Naive thymus-derived CD4-positive, alpha-beta T cell (primary cell): ENCODE measurements at regions not wholly inside any gene's neighbourhood (a gene's known extent, or its start where the extent isn't known, plus 50 kb on each side); places are given as distances from the start of the nearest gene placed in this dataset.

ENCODE experiments used
- ATAC-seq: fragments of 150-1000 bp; cut with Tn5 transposase; 2 replicates; pipeline ENCODE4 v1.10.0; 2021; ENCODE audit warnings: mild to moderate bottlenecking, moderate library complexity
- CTCF ChIA-PET: fragments of 350-600 bp; sonication (Branson Sonifier 250); formaldehyde crosslinking; loops from one replicate; lab custom pipeline; 2021; ENCODE audit warnings: antibody characterized with exemption; lab: Charles Lee
- POLR2A ChIA-PET: fragments of 350-600 bp; sonication (Branson Sonifier 250); formaldehyde crosslinking; loops from one replicate; lab custom pipeline; 2021; ENCODE audit warnings: antibody characterized with exemption, inconsistent platforms; lab: Charles Lee
- DNase-seq, 9 donors: peaks; one replicate each; pipeline versions ENCODE4 v3.0.0 to v3.0.0-alpha.2; 2020 to 2022; ENCODE audit warnings: mixed read lengths in 1 of 9
- H3K27ac ChIP-seq: one replicate; pipeline ENCODE4 v1.7.0; 2013; ENCODE audit warnings: mild to moderate bottlenecking, low read depth, low read length, moderate library complexity
- H3K27me3 ChIP-seq, 2 donors: one replicate each; pipeline ENCODE4 v1.7.0; 2013; ENCODE audit warnings: low read length in 2 of 2, mild to moderate bottlenecking in 2 of 2, moderate library complexity in 2 of 2; ENCODE audit not compliant: control insufficient read depth in 2 of 2, insufficient read depth in 2 of 2
- H3K36me3 ChIP-seq, 3 experiments: 1 replicate in 2 of 3; 2 replicates in 1 of 3; pipeline ENCODE4 v1.7.0; 2013; ENCODE audit warnings: low read length in 3 of 3, mild to moderate bottlenecking in 3 of 3, moderate library complexity in 1 of 3; ENCODE audit not compliant: insufficient read depth in 3 of 3, control insufficient read depth in 2 of 3
- H3K4me1 ChIP-seq, 2 donors: one replicate each; pipeline ENCODE4 v1.7.0; 2013; ENCODE audit warnings: low read length in 2 of 2, mild to moderate bottlenecking in 2 of 2, moderate library complexity in 1 of 2; ENCODE audit not compliant: control insufficient read depth in 2 of 2, insufficient read depth in 2 of 2
- H3K4me3 ChIP-seq: 2 replicates; pipeline ENCODE4 v1.7.0; 2013; ENCODE audit warnings: mild to moderate bottlenecking, low read length
- H3K9me3 ChIP-seq, 3 experiments: 1 replicate in 2 of 3; 2 replicates in 1 of 3; pipeline ENCODE4 v1.7.0; 2013; ENCODE audit warnings: low read length in 3 of 3; ENCODE audit not compliant: control insufficient read depth in 2 of 3
- H3K27ac Mint-ChIP-seq, 9 donors: one replicate each; pipeline ENCODE4 v1.8.0; 2020 to 2022; ENCODE audit warnings: mixed read lengths in 9 of 9, mild to moderate bottlenecking in 8 of 9, moderate library complexity in 5 of 9, inconsistent platforms in 2 of 9
- H3K27me3 Mint-ChIP-seq, 5 donors: one replicate each; pipeline ENCODE4 v1.8.0; 2021 to 2022; ENCODE audit warnings: mixed read lengths in 5 of 5, mild to moderate bottlenecking in 1 of 5
- H3K36me3 Mint-ChIP-seq, 5 donors: one replicate each; pipeline ENCODE4 v1.8.0; 2020 to 2022; ENCODE audit warnings: mixed read lengths in 5 of 5, mild to moderate bottlenecking in 3 of 5, inconsistent platforms in 1 of 5
- H3K4me1 Mint-ChIP-seq, 7 donors: one replicate each; pipeline ENCODE4 v1.8.0; 2020 to 2022; ENCODE audit warnings: mixed read lengths in 7 of 7, mild to moderate bottlenecking in 3 of 7, inconsistent platforms in 1 of 7
- H3K4me3 Mint-ChIP-seq, 10 donors: one replicate each; pipeline ENCODE4 v1.8.0; 2020 to 2022; ENCODE audit warnings: mild to moderate bottlenecking in 10 of 10, mixed read lengths in 10 of 10, moderate library complexity in 6 of 10, inconsistent platforms in 2 of 10
- H3K9me3 Mint-ChIP-seq, 11 donors: one replicate each; pipeline ENCODE4 v1.8.0; 2020 to 2022; ENCODE audit warnings: mixed read lengths in 11 of 11, mild to moderate bottlenecking in 4 of 11, inconsistent platforms in 1 of 11, moderate library complexity in 1 of 11
- intact Hi-C, 2 donors: fragments of 100-400 bp; cut with micrococcal nuclease; formaldehyde crosslinking; loops; one replicate each; pipeline ENCODE4 v1.15.1; 2023

GRCh38 chr6:43983191-43983590 lies 144.1 kb downstream of the MRPL14 start:
- Histone ChIP-seq H3K36me3 (no peaks in the 10 kb centered on the region), H3K4me1 (no peaks in the 10 kb centered on the region), H3K27me3 (no peaks in the 10 kb centered on the region), H3K9me3 (no peaks in the 10 kb centered on the region), H3K27ac (no peak overlapping the region), H3K4me3 (no peak overlapping the region)
- Mint-ChIP-seq H3K27ac (no peak overlapping the region), H3K36me3 (no peaks in the 10 kb centered on the region), H3K27me3 (peaks cover 0 to 18% (median 11%) of the 10 kb centered on the region in 5 donors), H3K4me1 (peaks cover 0 to 2% (median 0%) of the 10 kb centered on the region in 7 donors), H3K4me3 (no peak overlapping the region), H3K9me3 (no peaks in the 10 kb centered on the region)
- ATAC-seq (no peak), DNase-seq (no peak)
- ChIA-PET CTCF (no interaction called here), POLR2A (no interaction called here)
- intact Hi-C loops, result no loop called here

- ATAC-seq (no peak), DNase-seq (no peak)
- Histone ChIP-seq H3K9me3 (no peaks in the 10 kb centered on the region), H3K27me3 (no peaks in the 10 kb centered on the region), H3K27ac (no peak overlapping the region), H3K36me3 (no peaks in the 10 kb centered on the region), H3K4me3 (no peak overlapping the region), H3K4me1 (no peaks in the 10 kb centered on the region)
- Mint-ChIP-seq H3K9me3 (no peaks in the 10 kb centered on the region), H3K4me3 (no peak overlapping the region), H3K36me3 (no peaks in the 10 kb centered on the region), H3K4me1 (peaks cover 0 to 2% (median 0%) of the 10 kb centered on the region in 7 donors), H3K27ac (no peak overlapping the region), H3K27me3 (peaks cover 5 to 24% (median 14%) of the 10 kb centered on the region in 5 donors)
- intact Hi-C loops, result no loop called here
- POLR2A ChIA-PET, result no interaction called here
- CTCF ChIA-PET, result no interaction called here
These were observed 145.1 kb downstream of the MRPL14 start for GRCh38 chr6:43982084-43982625.

GRCh38 chr6:43981363-43981990 lies 145.8 kb downstream of the MRPL14 start:
- no peaks in the 10 kb centered on the region for H3K36me3 Mint-ChIP-seq
- POLR2A ChIA-PET, result no interaction called here

GRCh38 chr6:43980004-43980795 lies 147.1 kb downstream of the MRPL14 start:
- Histone ChIP-seq H3K27ac (no peak overlapping the region), H3K27me3 (no peaks in the 10 kb centered on the region), H3K9me3 (no peaks in the 10 kb centered on the region), H3K4me3 (no peak overlapping the region), H3K36me3 (no peaks in the 10 kb centered on the region), H3K4me1 (no peaks in the 10 kb centered on the region)
- H3K27me3 Mint-ChIP-seq, result peaks cover 5 to 33% (median 21%) of the 10 kb centered on the region in 5 donors
- ChIA-PET CTCF (interaction anchor here (0.6 kb wide), 1 partner anchor 77 kb away, joined by 3 read pairs; no protein-coding TSS in a partner anchor), POLR2A (no interaction called here)
- peaks cover 0 to 3% (median 0%) of the 10 kb centered on the region in 11 donors for H3K9me3 Mint-ChIP-seq
- ATAC-seq (no peak), DNase-seq (peak in 1 of 9 donors; percentile 6)
- H3K27ac Mint-ChIP-seq, result no peak overlapping the region
- H3K4me1 Mint-ChIP-seq, result peaks cover 0 to 2% (median 0%) of the 10 kb centered on the region in 7 donors
- H3K4me3 Mint-ChIP-seq, result no peak overlapping the region
- no peaks in the 10 kb centered on the region for H3K36me3 Mint-ChIP-seq
- intact Hi-C loops, result no loop called here

More at GRCh38 chr6:43981363-43981990, 145.8 kb downstream of the MRPL14 start:
- intact Hi-C loops, result no loop called here
- no peak overlapping the region for H3K4me3 ChIP-seq
- peaks cover 0 to 2% (median 0%) of the 10 kb centered on the region in 7 donors for H3K4me1 Mint-ChIP-seq
- no peak overlapping the region for H3K27ac ChIP-seq
- no peaks in the 10 kb centered on the region for H3K4me1 ChIP-seq
- H3K27me3 ChIP-seq, result no peaks in the 10 kb centered on the region
- DNase-seq (no peak), ATAC-seq (no peak)
- no peak overlapping the region for H3K4me3 Mint-ChIP-seq
- no peaks in the 10 kb centered on the region for H3K36me3 ChIP-seq
- H3K27ac Mint-ChIP-seq, result no peak overlapping the region
- CTCF ChIA-PET, result no interaction called here
- H3K27me3 Mint-ChIP-seq, result peaks cover 5 to 24% (median 19%) of the 10 kb centered on the region in 5 donors
- H3K9me3 ChIP-seq, result no peaks in the 10 kb centered on the region
- H3K9me3 Mint-ChIP-seq, result peaks cover 0 to 2% (median 0%) of the 10 kb centered on the region in 11 donors

GRCh38 chr6:43979525-43979924 lies 147.7 kb downstream of the MRPL14 start:
- ATAC-seq, result no peak
- Mint-ChIP-seq H3K36me3 (no peaks in the 10 kb centered on the region), H3K4me1 (peaks cover 0 to 2% (median 0%) of the 10 kb centered on the region in 7 donors), H3K27me3 (peaks cover 5 to 39% (median 21%) of the 10 kb centered on the region in 5 donors), H3K4me3 (no peak overlapping the region), H3K9me3 (peaks cover 0 to 3% (median 0%) of the 10 kb centered on the region in 11 donors), H3K27ac (no peak overlapping the region)
- intact Hi-C loops, result no loop called here
- DNase-seq, result peak in 1 of 9 donors; percentile 11
- Histone ChIP-seq H3K27ac (no peak overlapping the region), H3K27me3 (no peaks in the 10 kb centered on the region), H3K4me3 (no peak overlapping the region), H3K36me3 (no peaks in the 10 kb centered on the region), H3K4me1 (no peaks in the 10 kb centered on the region), H3K9me3 (no peaks in the 10 kb centered on the region)
- ChIA-PET CTCF (no interaction called here), POLR2A (no interaction called here)

GRCh38 chr6:43978473-43979346 lies 148.5 kb downstream of the MRPL14 start:
- Histone ChIP-seq H3K27ac (no peak overlapping the region), H3K9me3 (no peaks in the 10 kb centered on the region), H3K4me1 (no peaks in the 10 kb centered on the region), H3K4me3 (no peak overlapping the region), H3K27me3 (no peaks in the 10 kb centered on the region), H3K36me3 (no peaks in the 10 kb centered on the region)
- no peaks in the 10 kb centered on the region for H3K36me3 Mint-ChIP-seq
- H3K4me1 Mint-ChIP-seq, result peaks cover 0 to 2% (median 0%) of the 10 kb centered on the region in 7 donors
- ChIA-PET CTCF (no interaction called here), POLR2A (interaction anchor here (0.8 kb wide), 1 partner anchor 13 kb away, joined by 3 read pairs; no protein-coding TSS in a partner anchor)
- no peak overlapping the region for H3K4me3 Mint-ChIP-seq
- ATAC-seq (peak; percentile 40), DNase-seq (no peak)
- H3K27me3 Mint-ChIP-seq, result peaks cover 5 to 46% (median 19%) of the 10 kb centered on the region in 5 donors
- H3K9me3 Mint-ChIP-seq, result peaks cover 0 to 3% (median 0%) of the 10 kb centered on the region in 11 donors
- intact Hi-C loops, result no loop called here
- no peak overlapping the region for H3K27ac Mint-ChIP-seq
